Sigmoid colon (tissue), 4 donors: ENCODE measurements at regions not wholly inside any gene's neighbourhood (a gene's known extent, or its start where the extent isn't known, plus 50 kb on each side); places are given as distances from the start of the nearest gene placed in this dataset.

ENCODE experiments used
- EP300 ChIP-seq, 4 donors: sonication (generic); formaldehyde crosslinking; IDR thresholded peaks; one replicate each; pipeline ENCODE4 v1.6.1; 2017; ENCODE audit warnings: antibody characterized with exemption in 4 of 4
- POLR2A ChIP-seq, 2 donors: fragments of 450-650 bp; IDR thresholded peaks; one replicate each; pipeline ENCODE4 v1.6.1; 2016; ENCODE audit warnings: antibody characterized with exemption in 2 of 2, mild to moderate bottlenecking in 2 of 2, moderate library complexity in 2 of 2
- POLR2AphosphoS5 ChIP-seq, 4 donors: sonication (generic); formaldehyde crosslinking; IDR thresholded peaks; one replicate each; pipeline ENCODE4 v1.6.1; 2017; ENCODE audit warnings: antibody characterized with exemption in 4 of 4
- TF ChIP-seq, protein P1 (sequence below), 4 experiments: fragments of 450-650 bp in 3 of 4; fragments of 200-600 bp in 1 of 4; IDR thresholded peaks; one replicate each; pipeline ENCODE4 v1.5.1; 2016 to 2019; ENCODE audit warnings: antibody characterized with exemption in 4 of 4, mild to moderate bottlenecking in 3 of 4, moderate library complexity in 2 of 4

- TF ChIP-seq, protein P1, sequence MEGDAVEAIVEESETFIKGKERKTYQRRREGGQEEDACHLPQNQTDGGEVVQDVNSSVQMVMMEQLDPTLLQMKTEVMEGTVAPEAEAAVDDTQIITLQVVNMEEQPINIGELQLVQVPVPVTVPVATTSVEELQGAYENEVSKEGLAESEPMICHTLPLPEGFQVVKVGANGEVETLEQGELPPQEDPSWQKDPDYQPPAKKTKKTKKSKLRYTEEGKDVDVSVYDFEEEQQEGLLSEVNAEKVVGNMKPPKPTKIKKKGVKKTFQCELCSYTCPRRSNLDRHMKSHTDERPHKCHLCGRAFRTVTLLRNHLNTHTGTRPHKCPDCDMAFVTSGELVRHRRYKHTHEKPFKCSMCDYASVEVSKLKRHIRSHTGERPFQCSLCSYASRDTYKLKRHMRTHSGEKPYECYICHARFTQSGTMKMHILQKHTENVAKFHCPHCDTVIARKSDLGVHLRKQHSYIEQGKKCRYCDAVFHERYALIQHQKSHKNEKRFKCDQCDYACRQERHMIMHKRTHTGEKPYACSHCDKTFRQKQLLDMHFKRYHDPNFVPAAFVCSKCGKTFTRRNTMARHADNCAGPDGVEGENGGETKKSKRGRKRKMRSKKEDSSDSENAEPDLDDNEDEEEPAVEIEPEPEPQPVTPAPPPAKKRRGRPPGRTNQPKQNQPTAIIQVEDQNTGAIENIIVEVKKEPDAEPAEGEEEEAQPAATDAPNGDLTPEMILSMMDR (IDR thresholded peaks at IDR 0.05) = no peak
- no peak for TF ChIP-seq POLR2A (IDR thresholded peaks at IDR 0.05)
- TF ChIP-seq EP300 (IDR thresholded peaks at IDR 0.05) = no peak
- no peak for TF ChIP-seq POLR2AphosphoS5 (IDR thresholded peaks at IDR 0.05)
Observed at GRCh38 chr2:128590309-128591021, 271.8 kb upstream of the HS6ST1 start.
